HCT116 (cell line): ENCODE measurements at regions not wholly inside any gene's neighbourhood (a gene's known extent, or its start where the extent isn't known, plus 50 kb on each side); places are given as distances from the start of the nearest gene placed in this dataset.

ENCODE experiments used
- ATAC-seq: fragments of 200-7000 bp; cut with Tn5 transposase; 2 replicates; pipeline ENCODE4 v1.9.1; 2020; ENCODE audit warnings: mild to moderate bottlenecking, moderate library complexity
- BruUV-seq: library from RNA; stranded (reverse); fragments of 400-500 nt; replicated peaks from 2 replicates; lab custom pipeline; 2021; lab: Mats Ljungman, UMichigan
- CTCF ChIA-PET: fragments of 300-600 bp; sonication (Branson Sonifier 250); formaldehyde crosslinking; loops from one replicate; lab custom pipeline; 2021; ENCODE audit warnings: antibody characterized with exemption; lab: Charles Lee
- POLR2A ChIA-PET: fragments of 300-600, 350-600 bp; sonication (Branson Sonifier 250); formaldehyde crosslinking; loops from one replicate; lab custom pipeline; 2021; ENCODE audit warnings: antibody characterized with exemption; lab: Charles Lee
- RAD21 ChIA-PET, 2 experiments: fragments of 300-600 bp; sonication (Branson Sonifier 250); formaldehyde crosslinking; loops; one replicate each; lab custom pipeline; 2023; ENCODE audit warnings: low total read pairs in 2 of 2; ENCODE audit not compliant: uncharacterized antibody in 2 of 2, unreplicated experiment in 2 of 2, low non-redundant PET in 1 of 2; lab: Charles Lee
- DNase-seq: peaks from one replicate; pipeline ENCODE4 v3.0.0-alpha.2; 2010; ENCODE audit warnings: low read depth, low spot score
- H2AFZ ChIP-seq: fragments of 200-600 bp; shearing (Covaris generic), sonication (generic); 2 replicates; pipeline ENCODE4 v1.6.1; 2017; ENCODE audit warnings: low read depth, mixed run types, mixed read lengths, antibody characterized with exemption, low read length; ENCODE audit not compliant: poor library complexity, severe bottlenecking
- H3K27ac ChIP-seq: 2 replicates; pipeline ENCODE4 v1.5.1; 2012; ENCODE audit warnings: low read depth, low read length
- H3K27me3 ChIP-seq: fragments of 200-600 bp; sonication (generic); 2 replicates; pipeline ENCODE4 v1.6.1; 2016; ENCODE audit warnings: mixed run types, low read length, mixed read lengths; ENCODE audit not compliant: insufficient read depth
- H3K36me3 ChIP-seq, 2 experiments: fragments of 200-500 bp in 1 of 2; fragments of 200-600 bp in 1 of 2; sonication (Bioruptor generic) in 1 of 2; sonication (generic) in 1 of 2; 2 replicates each; pipeline versions ENCODE4 v1.5.1 to v1.6.1; 2014 to 2016; ENCODE audit warnings: low read length in 2 of 2, inconsistent platforms in 1 of 2, mixed read lengths in 1 of 2, mixed run types in 1 of 2; ENCODE audit not compliant: insufficient read depth in 2 of 2, control insufficient read depth in 1 of 2
- H3K4me1 ChIP-seq, 2 experiments: fragments of 200-600 bp in 1 of 2; sonication (generic) in 1 of 2; 2 replicates each; pipeline versions ENCODE4 v1.5.1 to v1.6.1; 2012 to 2017; ENCODE audit warnings: low read length in 2 of 2, inconsistent platforms in 1 of 2, mild to moderate bottlenecking in 1 of 2, mixed read lengths in 1 of 2, mixed run types in 1 of 2, moderate library complexity in 1 of 2; ENCODE audit not compliant: insufficient read depth in 2 of 2, control insufficient read depth in 1 of 2
- H3K4me2 ChIP-seq: fragments of 200-600 bp; sonication (generic); 2 replicates; pipeline ENCODE4 v1.6.1; 2017; ENCODE audit warnings: mixed run types, low read length, mixed read lengths
- H3K4me3 ChIP-seq, 2 experiments: fragments of 200-600 bp in 1 of 2; sonication (generic) in 1 of 2; replicated peaks in 1 of 2; 2 replicates each; pipeline ENCODE4 v1.5.1; 2011 to 2016; ENCODE audit warnings: low read length in 2 of 2, control low read depth in 1 of 2, low read depth in 1 of 2, mild to moderate bottlenecking in 1 of 2, mixed read lengths in 1 of 2, mixed run types in 1 of 2
- H3K79me2 ChIP-seq: fragments of 200-600 bp; sonication (generic); 2 replicates; pipeline ENCODE4 v1.6.1; 2017; ENCODE audit warnings: mild to moderate bottlenecking, mixed run types, low read length, moderate library complexity, mixed read lengths; ENCODE audit not compliant: insufficient read depth
- H3K9ac ChIP-seq: fragments of 200-600 bp; sonication (generic); 2 replicates; pipeline ENCODE4 v1.6.1; 2016; ENCODE audit warnings: low read length, mixed read lengths
- H3K9me2 ChIP-seq: fragments of 200-600 bp; sonication (generic), shearing (Covaris generic); 2 replicates; pipeline ENCODE4 v1.6.1; 2017; ENCODE audit warnings: mixed run types, mild to moderate bottlenecking, moderate library complexity; ENCODE audit not compliant: insufficient read depth
- H3K9me3 ChIP-seq, 2 experiments: fragments of 200-500 bp in 1 of 2; fragments of 200-600 bp in 1 of 2; sonication (Bioruptor generic) in 1 of 2; sonication (generic) in 1 of 2; 2 replicates each; pipeline ENCODE4 v1.6.1; 2014 to 2017; ENCODE audit warnings: low read length in 2 of 2, mixed read lengths in 2 of 2, inconsistent platforms in 1 of 2, low read depth in 1 of 2, mild to moderate bottlenecking in 1 of 2, mixed run types in 1 of 2, moderate library complexity in 1 of 2; ENCODE audit not compliant: control insufficient read depth in 1 of 2, insufficient read depth in 1 of 2
- H4K20me1 ChIP-seq: fragments of 200-600 bp; sonication (generic), shearing (Covaris generic); 2 replicates; pipeline ENCODE4 v1.6.1; 2017; ENCODE audit warnings: mixed run types, mild to moderate bottlenecking, moderate library complexity; ENCODE audit not compliant: insufficient read depth
- ATF3 ChIP-seq: IDR thresholded peaks from 2 replicates; pipeline ENCODE4 v1.6.1; 2012
- CBX3 ChIP-seq: IDR thresholded peaks from 2 replicates; pipeline ENCODE4 v1.6.1; 2012; ENCODE audit warnings: low read depth
- CEBPB ChIP-seq: IDR thresholded peaks from 2 replicates; pipeline ENCODE4 v1.6.1; 2012; ENCODE audit warnings: low read depth
- CTCF ChIP-seq, 3 experiments: fragments of 200-600 bp in 1 of 3; sonication (generic) in 1 of 3; IDR thresholded peaks in 2 of 3; conservative IDR thresholded peaks in 1 of 3; 2 replicates each; pipeline ENCODE4 v1.5.1; 2012 to 2017; ENCODE audit warnings: low read depth in 2 of 3, low read length in 2 of 3, antibody characterized with exemption in 1 of 3, borderline replicate concordance in 1 of 3, control low read depth in 1 of 3, mild to moderate bottlenecking in 1 of 3, mixed read lengths in 1 of 3, mixed run types in 1 of 3, moderate library complexity in 1 of 3; ENCODE audit not compliant: insufficient read depth in 1 of 3
- EGR1 ChIP-seq: IDR thresholded peaks from 2 replicates; pipeline ENCODE4 v1.6.1; 2012; ENCODE audit warnings: low read depth
- EZH2 ChIP-seq: fragments of 200-600 bp; sonication (generic); IDR thresholded peaks from 2 replicates; pipeline ENCODE4 v1.6.1; 2017; ENCODE audit warnings: antibody characterized with exemption, mixed run types
- FOSL1 ChIP-seq: IDR thresholded peaks from 2 replicates; pipeline ENCODE4 v1.6.1; 2012; ENCODE audit warnings: low read depth
- JUND ChIP-seq: IDR thresholded peaks from 2 replicates; pipeline ENCODE4 v1.6.1; 2012
- POLR2A ChIP-seq: IDR thresholded peaks from 2 replicates; pipeline ENCODE4 v1.7.0; 2011; ENCODE audit warnings: borderline replicate concordance; ENCODE audit not compliant: insufficient read depth, insufficient read length; ENCODE audit errors: extremely low read depth
- POLR2AphosphoS5 ChIP-seq: IDR thresholded peaks from 2 replicates; pipeline ENCODE4 v1.6.1; 2011; ENCODE audit warnings: mild to moderate bottlenecking, low read depth, low read length, moderate library complexity
- RAD21 ChIP-seq: IDR thresholded peaks from 2 replicates; pipeline ENCODE4 v1.6.1; 2012; ENCODE audit warnings: low read depth, mild to moderate bottlenecking
- SIN3A ChIP-seq: IDR thresholded peaks from 2 replicates; pipeline ENCODE4 v1.6.1; 2012; ENCODE audit warnings: low read depth
- SP1 ChIP-seq: IDR thresholded peaks from 2 replicates; pipeline ENCODE4 v1.6.1; 2012; ENCODE audit warnings: low read depth
- YY1 ChIP-seq: IDR thresholded peaks from 2 replicates; pipeline ENCODE4 v1.6.1; 2011; ENCODE audit warnings: low read length, low read depth, moderate library complexity, mild to moderate bottlenecking; ENCODE audit not compliant: insufficient replicate concordance; ENCODE audit errors: extremely low read depth
- ZFX ChIP-seq: fragments of 450-650 bp; IDR thresholded peaks from 2 replicates; pipeline ENCODE4 v1.6.1; 2017
- ZNF274 ChIP-seq: fragments of 200-500 bp; sonication (Bioruptor generic); IDR thresholded peaks from 2 replicates; pipeline ENCODE4 v1.6.1; 2014; ENCODE audit warnings: mild to moderate bottlenecking, low read depth, low read length, inconsistent platforms
- intact Hi-C: fragments of 100-400 bp; cut with micrococcal nuclease; formaldehyde crosslinking; loops from 2 replicates; pipeline ENCODE4 v1.10.0; 2022

GRCh38 chrX:96615448-96615847 lies 69.2 kb upstream of the DIAPH2 start:
- intact Hi-C loops = no loop called here
- CTCF ChIA-PET = no interaction called here
- H3K9me2 ChIP-seq = no peaks in the 10 kb centered on the region
- no peaks in the 10 kb centered on the region for H3K79me2 ChIP-seq
- TF ChIP-seq ATF3 (no peak), SP1 (no peak), POLR2AphosphoS5 (no peak), CTCF (IDR thresholded peaks at IDR 0.05 in 2 of 3, conservative IDR thresholded peaks at IDR 0.05 in 1 of 3; ENCODE audit: borderline replicate concordance in 1 of 3, insufficient read depth in 1 of 3, low read depth in 2 of 3, low read length in 2 of 3) (no peak), RAD21 (no peak), YY1 (no peak), CBX3 (no peak), EZH2 (no peak), JUND (no peak), ZNF274 (no peak), FOSL1 (no peak), POLR2A (no peak), SIN3A (no peak), EGR1 (no peak), ZFX (no peak), CEBPB (no peak)
- RAD21 ChIA-PET = no interaction called here
- ATAC-seq = no peak
- H4K20me1 ChIP-seq = no peaks in the 10 kb centered on the region
- DNase-seq = no peak
- H3K27ac ChIP-seq = no peak overlapping the region
- H3K4me2 ChIP-seq = no peak overlapping the region
- no peaks in the 10 kb centered on the region for H3K4me1 ChIP-seq
- BruUV-seq = no TSS peak
- POLR2A ChIA-PET = no interaction called here
- H3K36me3 ChIP-seq = no peaks in the 10 kb centered on the region
- H3K27me3 ChIP-seq = no peaks in the 10 kb centered on the region
- no peak overlapping the region for H3K4me3 ChIP-seq
- H3K9ac ChIP-seq = no peak overlapping the region
- H2AFZ ChIP-seq = no peak overlapping the region
- H3K9me3 ChIP-seq = no peaks in the 10 kb centered on the region
